ENCODE measurements at regions not wholly inside any gene's neighbourhood (a gene's known extent, or its start where the extent isn't known, plus 50 kb on each side); places are given as distances from the start of the nearest gene placed in this dataset.

GRCh38 chr7:116421298-116421697 lies 78.2 kb upstream of the CAV2 start:
- no peak overlapping the region for H3K4me3 Mint-ChIP-seq
- Histone ChIP-seq H3K36me3 (ENCODE audit: insufficient read depth, low read length) (no peaks in the 10 kb centered on the region), H3K4me1 (ENCODE audit: insufficient read depth, low read length) (no peaks in the 10 kb centered on the region), H3K27me3 (ENCODE audit: insufficient read depth, low read length) (no peaks in the 10 kb centered on the region), H3K27ac (ENCODE audit: low read depth, low read length) (no peak overlapping the region), H3K9me3 (ENCODE audit: control insufficient read depth in 1 of 2, low read length in 2 of 2) (no peaks in the 10 kb centered on the region), H3K4me3 (ENCODE audit: low read length in 2 of 2) (no peak overlapping the region)
- no peaks in the 10 kb centered on the region for H3K36me3 Mint-ChIP-seq
- no peaks in the 10 kb centered on the region for H3K9me3 Mint-ChIP-seq
- no peak overlapping the region for H3K27ac Mint-ChIP-seq
- H3K4me1 Mint-ChIP-seq: no peaks in the 10 kb centered on the region
- peaks cover 0 to 2% of the 10 kb centered on the region in 2 donors for H3K27me3 Mint-ChIP-seq
- DNase-seq: no peak
- POLR2A ChIA-PET (ENCODE audit: partially characterized antibody): no interaction called here
- intact Hi-C loops (cut with micrococcal nuclease): no loop called here
- CTCF ChIA-PET (ENCODE audit: partially characterized antibody): no interaction called here

GRCh38 chr7:116422683-116423082 lies 76.9 kb upstream of the CAV2 start:
- Histone ChIP-seq H3K36me3 (ENCODE audit: insufficient read depth, low read length) (no peaks in the 10 kb centered on the region), H3K9me3 (ENCODE audit: control insufficient read depth in 1 of 2, low read length in 2 of 2) (no peaks in the 10 kb centered on the region), H3K4me3 (ENCODE audit: low read length in 2 of 2) (no peak overlapping the region), H3K27me3 (ENCODE audit: insufficient read depth, low read length) (no peaks in the 10 kb centered on the region), H3K27ac (ENCODE audit: low read depth, low read length) (no peak overlapping the region), H3K4me1 (ENCODE audit: insufficient read depth, low read length) (no peaks in the 10 kb centered on the region)
- no peak overlapping the region for H3K27ac Mint-ChIP-seq
- no peaks in the 10 kb centered on the region for H3K36me3 Mint-ChIP-seq
- no peak overlapping the region for H3K4me3 Mint-ChIP-seq
- ChIA-PET CTCF (ENCODE audit: partially characterized antibody) (no interaction called here), POLR2A (ENCODE audit: partially characterized antibody) (no interaction called here)
- intact Hi-C loops (cut with micrococcal nuclease): no loop called here
- no peaks in the 10 kb centered on the region for H3K9me3 Mint-ChIP-seq
- no peak for DNase-seq
- H3K27me3 Mint-ChIP-seq: no peaks in the 10 kb centered on the region
- no peaks in the 10 kb centered on the region for H3K4me1 Mint-ChIP-seq

- intact Hi-C loops (cut with micrococcal nuclease): no loop called here
- no peak for DNase-seq
- CTCF ChIA-PET (ENCODE audit: partially characterized antibody): no interaction called here
Observed at GRCh38 chr7:116423499-116423898, 76.0 kb upstream of the CAV2 start.

GRCh38 chr7:116425647-116426209 lies 73.8 kb upstream of the CAV2 start:
- CTCF ChIA-PET (ENCODE audit: partially characterized antibody): no interaction called here
- POLR2A ChIA-PET (ENCODE audit: partially characterized antibody): no interaction called here
- H3K27ac Mint-ChIP-seq: no peak overlapping the region
- H3K9me3 Mint-ChIP-seq: peaks cover 0 to 4% (median 0%) of the 10 kb centered on the region in 8 donors
- Histone ChIP-seq H3K36me3 (ENCODE audit: insufficient read depth, low read length) (no peaks in the 10 kb centered on the region), H3K27ac (ENCODE audit: low read depth, low read length) (no peak overlapping the region), H3K27me3 (ENCODE audit: insufficient read depth, low read length) (no peaks in the 10 kb centered on the region), H3K9me3 (ENCODE audit: control insufficient read depth in 1 of 2, low read length in 2 of 2) (no peaks in the 10 kb centered on the region), H3K4me1 (ENCODE audit: insufficient read depth, low read length) (no peaks in the 10 kb centered on the region), H3K4me3 (ENCODE audit: low read length in 2 of 2) (no peak overlapping the region)
- H3K36me3 Mint-ChIP-seq: no peaks in the 10 kb centered on the region
- intact Hi-C loops (cut with micrococcal nuclease): no loop called here
- H3K4me1 Mint-ChIP-seq: no peaks in the 10 kb centered on the region
- peaks cover 1 to 5% of the 10 kb centered on the region in 2 donors for H3K27me3 Mint-ChIP-seq
- DNase-seq: no peak
- no peak overlapping the region for H3K4me3 Mint-ChIP-seq

More at GRCh38 chr7:116423499-116423898, 76.0 kb upstream of the CAV2 start:
- Histone ChIP-seq H3K36me3 (ENCODE audit: insufficient read depth, low read length) (no peaks in the 10 kb centered on the region), H3K9me3 (ENCODE audit: control insufficient read depth in 1 of 2, low read length in 2 of 2) (no peaks in the 10 kb centered on the region), H3K27me3 (ENCODE audit: insufficient read depth, low read length) (no peaks in the 10 kb centered on the region), H3K27ac (ENCODE audit: low read depth, low read length) (no peak overlapping the region), H3K4me3 (ENCODE audit: low read length in 2 of 2) (no peak overlapping the region), H3K4me1 (ENCODE audit: insufficient read depth, low read length) (no peaks in the 10 kb centered on the region)
- Mint-ChIP-seq H3K27me3 (peaks cover under 1 to 2% of the 10 kb centered on the region in 2 donors), H3K4me1 (no peaks in the 10 kb centered on the region), H3K9me3 (no peaks in the 10 kb centered on the region), H3K36me3 (no peaks in the 10 kb centered on the region), H3K27ac (no peak overlapping the region), H3K4me3 (no peak overlapping the region)
- POLR2A ChIA-PET (ENCODE audit: partially characterized antibody): no interaction called here

GRCh38 chr7:116426428-116427156 lies 72.9 kb upstream of the CAV2 start:
- DNase-seq: no peak
- no peak overlapping the region for H3K27ac ChIP-seq (ENCODE audit: low read depth, low read length)
- H3K9me3 ChIP-seq (ENCODE audit: control insufficient read depth in 1 of 2, low read length in 2 of 2): no peaks in the 10 kb centered on the region
- Mint-ChIP-seq H3K4me1 (no peaks in the 10 kb centered on the region), H3K36me3 (no peaks in the 10 kb centered on the region), H3K9me3 (peaks cover 0 to 4% (median 0%) of the 10 kb centered on the region in 8 donors), H3K4me3 (no peak overlapping the region), H3K27me3 (peaks cover 1 to 5% of the 10 kb centered on the region in 2 donors), H3K27ac (no peak overlapping the region)
- H3K36me3 ChIP-seq (ENCODE audit: insufficient read depth, low read length): no peaks in the 10 kb centered on the region
- POLR2A ChIA-PET (ENCODE audit: partially characterized antibody): no interaction called here
- no peak overlapping the region for H3K4me3 ChIP-seq (ENCODE audit: low read length in 2 of 2)
- H3K27me3 ChIP-seq (ENCODE audit: insufficient read depth, low read length): no peaks in the 10 kb centered on the region
- CTCF ChIA-PET (ENCODE audit: partially characterized antibody): no interaction called here
- intact Hi-C loops (cut with micrococcal nuclease): no loop called here
- no peaks in the 10 kb centered on the region for H3K4me1 ChIP-seq (ENCODE audit: insufficient read depth, low read length)

GRCh38 chr7:116429986-116430619 lies 69.4 kb upstream of the CAV2 start:
- Mint-ChIP-seq H3K36me3 (no peaks in the 10 kb centered on the region), H3K27me3 (peaks cover 3 to 23% of the 10 kb centered on the region in 2 donors), H3K9me3 (peaks cover 0 to 4% (median 0%) of the 10 kb centered on the region in 8 donors), H3K4me1 (no peaks in the 10 kb centered on the region), H3K4me3 (no peak overlapping the region), H3K27ac (no peak overlapping the region)
- ChIA-PET POLR2A (ENCODE audit: partially characterized antibody) (no interaction called here), CTCF (ENCODE audit: partially characterized antibody) (no interaction called here)
- intact Hi-C loops (cut with micrococcal nuclease): no loop called here
- no peaks in the 10 kb centered on the region for H3K36me3 ChIP-seq (ENCODE audit: insufficient read depth, low read length)
- no peak for DNase-seq
- H3K9me3 ChIP-seq (ENCODE audit: control insufficient read depth in 1 of 2, low read length in 2 of 2): no peaks in the 10 kb centered on the region
- H3K27me3 ChIP-seq (ENCODE audit: insufficient read depth, low read length): no peaks in the 10 kb centered on the region
- no peaks in the 10 kb centered on the region for H3K4me1 ChIP-seq (ENCODE audit: insufficient read depth, low read length)
- no peak overlapping the region for H3K27ac ChIP-seq (ENCODE audit: low read depth, low read length)
- no peak overlapping the region for H3K4me3 ChIP-seq (ENCODE audit: low read length in 2 of 2)

GRCh38 chr7:116431787-116432526 lies 67.6 kb upstream of the CAV2 start:
- no peaks in the 10 kb centered on the region for H3K4me1 Mint-ChIP-seq
- no peaks in the 10 kb centered on the region for H3K9me3 ChIP-seq (ENCODE audit: control insufficient read depth in 1 of 2, low read length in 2 of 2)
- CTCF ChIA-PET (ENCODE audit: partially characterized antibody): no interaction called here
- intact Hi-C loops (cut with micrococcal nuclease): no loop called here
- no peak overlapping the region for H3K4me3 ChIP-seq (ENCODE audit: low read length in 2 of 2)
- no peaks in the 10 kb centered on the region for H3K36me3 Mint-ChIP-seq
- no peaks in the 10 kb centered on the region for H3K36me3 ChIP-seq (ENCODE audit: insufficient read depth, low read length)
- H3K4me1 ChIP-seq (ENCODE audit: insufficient read depth, low read length): no peaks in the 10 kb centered on the region
- no peak overlapping the region for H3K27ac Mint-ChIP-seq
- POLR2A ChIA-PET (ENCODE audit: partially characterized antibody): no interaction called here
- DNase-seq: no peak
- H3K9me3 Mint-ChIP-seq: peaks cover 0 to 4% (median 0%) of the 10 kb centered on the region in 8 donors
- H3K27me3 ChIP-seq (ENCODE audit: insufficient read depth, low read length): no peaks in the 10 kb centered on the region
- no peak overlapping the region for H3K4me3 Mint-ChIP-seq
- H3K27ac ChIP-seq (ENCODE audit: low read depth, low read length): no peak overlapping the region
- H3K27me3 Mint-ChIP-seq: peaks cover 3 to 23% of the 10 kb centered on the region in 2 donors

Measured in CD4-positive, alpha-beta memory T cell (primary cell).